Neural crest cell (in vitro differentiated cells): ENCODE measurements at regions not wholly inside any gene's neighbourhood (a gene's known extent, or its start where the extent isn't known, plus 50 kb on each side); places are given as distances from the start of the nearest gene placed in this dataset.
"Not testable (repeated sequence)": the region's sequence is repeated elsewhere in the genome, so short reads cannot be mapped to it uniquely, and the experiment has no call there.

Source experiments
- DNase-seq: peaks from one replicate; pipeline ENCODE4 v3.0.0; 2021; ENCODE audit warnings: low read depth, mixed read lengths, low spot score
- H3K27ac Mint-ChIP-seq: one replicate; pipeline ENCODE4 v1.8.0; 2021; ENCODE audit warnings: mild to moderate bottlenecking, mixed read lengths; ENCODE audit not compliant: unreplicated experiment
- H3K27me3 Mint-ChIP-seq: 2 replicates; pipeline ENCODE4 v1.8.0; 2021; ENCODE audit warnings: low read depth, mild to moderate bottlenecking, mixed read lengths
- H3K36me3 Mint-ChIP-seq: 2 replicates; pipeline ENCODE4 v1.8.0; 2021; ENCODE audit warnings: low read depth, mild to moderate bottlenecking, mixed read lengths
- H3K4me1 Mint-ChIP-seq: 2 replicates; pipeline ENCODE4 v1.8.0; 2021; ENCODE audit warnings: mixed read lengths
- H3K4me3 Mint-ChIP-seq: one replicate; pipeline ENCODE4 v1.8.0; 2021; ENCODE audit warnings: mild to moderate bottlenecking, mixed read lengths
- H3K9me3 Mint-ChIP-seq: 2 replicates; pipeline ENCODE4 v1.8.0; 2021; ENCODE audit warnings: mixed read lengths
- CTCF ChIP-seq: fragments of 200-600 bp; sonication (generic); conservative IDR thresholded peaks from 2 replicates; pipeline ENCODE4 v1.5.0; 2021; ENCODE audit warnings: antibody characterized with exemption, mild to moderate bottlenecking

GRCh38 chr14:23894362-23895052 is 59.1 kb upstream of the DHRS4 start:
- no peak overlapping the region for H3K27ac Mint-ChIP-seq
- H3K4me1 Mint-ChIP-seq, result no peaks in the 10 kb centered on the region
- peaks cover 27% of the 10 kb centered on the region for H3K27me3 Mint-ChIP-seq
- TF ChIP-seq CTCF, result no peak
- no peaks in the 10 kb centered on the region for H3K9me3 Mint-ChIP-seq
- DNase-seq, result no peak
- H3K36me3 Mint-ChIP-seq, result no peaks in the 10 kb centered on the region
- H3K4me3 Mint-ChIP-seq, result no peak overlapping the region

GRCh38 chr14:23895053-23895419 is 58.5 kb upstream of the DHRS4 start:
- no peak for TF ChIP-seq CTCF
- Mint-ChIP-seq H3K4me1 (no peaks in the 10 kb centered on the region), H3K9me3 (peaks cover 2% of the 10 kb centered on the region), H3K27me3 (peaks cover 30% of the 10 kb centered on the region), H3K36me3 (peaks cover 2% of the 10 kb centered on the region), H3K27ac (no peak overlapping the region), H3K4me3 (no peak overlapping the region)
- no peak for DNase-seq

GRCh38 chr14:23895480-23895879 is 58.1 kb upstream of the DHRS4 start:
- H3K9me3 Mint-ChIP-seq, result peaks cover 4% of the 10 kb centered on the region

GRCh38 chr14:23896609-23897153 is 56.9 kb upstream of the DHRS4 start:
- no peak for DNase-seq
- Mint-ChIP-seq H3K9me3 (peaks cover 4% of the 10 kb centered on the region), H3K4me3 (no peak overlapping the region), H3K27ac (no peak overlapping the region), H3K4me1 (no peaks in the 10 kb centered on the region), H3K27me3 (peaks cover 43% of the 10 kb centered on the region), H3K36me3 (peaks cover 3% of the 10 kb centered on the region)
- no peak for TF ChIP-seq CTCF

More at GRCh38 chr14:23895480-23895879, 58.1 kb upstream of the DHRS4 start:
- H3K4me3 Mint-ChIP-seq, result no peak overlapping the region
- TF ChIP-seq CTCF, result no peak
- H3K36me3 Mint-ChIP-seq, result peaks cover 3% of the 10 kb centered on the region
- DNase-seq, result no peak
- H3K27ac Mint-ChIP-seq, result no peak overlapping the region
- H3K27me3 Mint-ChIP-seq, result peaks cover 34% of the 10 kb centered on the region
- no peaks in the 10 kb centered on the region for H3K4me1 Mint-ChIP-seq

- H3K36me3 Mint-ChIP-seq, DNase-seq, H3K4me3 Mint-ChIP-seq, H3K27ac Mint-ChIP-seq, H3K9me3 Mint-ChIP-seq, H3K4me1 Mint-ChIP-seq: not testable (repeated sequence)
- peaks cover 47% of the 10 kb centered on the region for H3K27me3 Mint-ChIP-seq
Measured at GRCh38 chr14:23897291-23897690, 56.3 kb upstream of the DHRS4 start.

- not testable (repeated sequence) for H3K9me3 Mint-ChIP-seq, DNase-seq, H3K36me3 Mint-ChIP-seq, H3K4me1 Mint-ChIP-seq, H3K4me3 Mint-ChIP-seq, H3K27ac Mint-ChIP-seq
- H3K27me3 Mint-ChIP-seq, result peaks cover 54% of the 10 kb centered on the region
Measured at GRCh38 chr14:23898359-23898758, 55.2 kb upstream of the DHRS4 start.
